DMS153 treated with DMSO at 0.1 percent for 48 hours (cell line): ENCODE measurements at regions not wholly inside any gene's neighbourhood (a gene's known extent, or its start where the extent isn't known, plus 50 kb on each side); places are given as distances from the start of the nearest gene placed in this dataset.
"Not testable (repeated sequence)": the region's sequence is repeated elsewhere in the genome, so short reads cannot be mapped to it uniquely, and the experiment has no call there.

Experiments used
- DNase-seq: peaks from one replicate; lab custom pipeline; 2025; ENCODE audit not compliant: unreplicated experiment; lab: John Stamatoyannopoulos, UW

DNA sequence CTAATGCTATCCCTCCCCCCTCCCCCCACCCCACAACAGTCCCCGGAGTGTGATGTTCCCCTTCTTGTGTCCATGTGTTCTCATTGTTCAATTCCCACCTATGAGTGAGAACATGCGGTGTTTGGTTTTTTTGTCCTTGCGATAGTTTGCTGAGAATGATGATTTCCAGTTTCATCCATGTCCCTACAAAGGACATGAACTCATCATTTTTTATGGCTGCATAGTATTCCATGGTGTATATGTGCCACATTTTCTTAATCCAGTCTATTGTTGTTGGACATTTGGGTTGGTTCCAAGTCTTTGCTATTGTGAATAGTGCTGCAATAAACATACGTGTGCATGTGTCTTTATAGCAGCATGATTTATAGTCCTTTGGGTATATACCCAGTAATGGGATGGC lies 133.7 kb upstream of the ANK3 start:
- DNase-seq, result not testable (repeated sequence)

GRCh38 chr10:60522617-60523016 lies 132.9 kb upstream of the ANK3 start:
- DNase-seq, result no peak

DNA sequence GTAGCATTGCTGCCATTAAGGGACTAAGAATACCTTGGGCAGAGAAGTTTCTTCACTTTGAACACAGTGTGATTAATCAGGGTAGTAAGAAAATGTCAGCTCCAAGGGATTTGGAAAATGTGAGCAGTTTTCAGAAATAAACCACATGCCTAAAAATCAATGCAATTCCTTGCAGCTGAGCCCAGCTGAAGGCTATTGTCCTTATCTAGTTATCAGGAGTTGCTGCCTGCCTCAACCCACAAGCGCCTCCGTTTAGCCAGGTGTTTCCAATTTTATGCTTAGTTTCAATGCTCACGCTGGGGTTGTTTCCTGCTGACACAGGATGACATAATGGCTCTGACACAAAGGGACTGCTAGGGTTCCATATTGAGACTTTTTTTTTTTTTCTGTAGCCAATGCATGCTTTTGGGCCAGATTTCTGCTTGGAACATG lies 132.3 kb upstream of the ANK3 start:
- peak; percentile 33 for DNase-seq

DNA sequence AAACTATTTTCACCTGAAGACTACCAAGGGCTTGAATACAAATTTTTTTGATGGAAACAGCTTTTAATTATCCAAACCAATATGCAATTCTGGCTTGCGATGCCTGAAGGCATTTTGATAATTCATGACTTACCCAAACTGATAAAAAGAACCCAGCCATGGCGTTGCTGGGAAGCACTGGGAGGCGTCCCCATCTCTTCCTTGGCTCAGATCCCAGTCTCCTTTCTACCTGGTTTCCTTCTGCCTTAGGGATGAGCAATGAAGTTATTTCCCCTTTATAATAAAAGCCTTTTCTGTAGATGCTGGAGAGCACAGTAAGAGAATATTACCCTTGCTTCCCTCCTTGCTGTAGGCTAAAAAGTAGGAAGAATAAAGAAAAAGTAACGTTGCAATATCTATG lies 129.1 kb upstream of the ANK3 start:
- no peak for DNase-seq

GRCh38 chr10:60517805-60518204 lies 128.1 kb upstream of the ANK3 start:
- DNase-seq, result no peak

DNA sequence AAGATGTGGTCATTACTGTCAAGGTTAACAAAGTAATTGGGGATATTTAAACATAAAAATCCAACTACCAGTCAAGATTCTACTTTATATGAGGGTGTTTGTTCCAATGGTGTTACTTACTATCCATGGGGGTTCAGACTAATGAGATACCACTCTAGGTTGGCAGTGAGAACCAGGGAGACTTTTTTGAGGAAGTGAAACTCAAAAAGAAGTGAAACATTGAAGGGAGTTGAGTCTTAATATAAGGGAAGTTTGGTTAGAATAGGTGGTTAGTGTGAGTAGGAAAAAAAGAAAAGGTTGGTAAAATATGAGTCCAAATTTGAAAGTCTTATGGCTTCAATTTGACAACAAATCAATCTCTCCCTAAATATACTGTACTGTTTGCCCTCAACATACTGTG lies 123.6 kb upstream of the ANK3 start:
- no peak for DNase-seq

DNA sequence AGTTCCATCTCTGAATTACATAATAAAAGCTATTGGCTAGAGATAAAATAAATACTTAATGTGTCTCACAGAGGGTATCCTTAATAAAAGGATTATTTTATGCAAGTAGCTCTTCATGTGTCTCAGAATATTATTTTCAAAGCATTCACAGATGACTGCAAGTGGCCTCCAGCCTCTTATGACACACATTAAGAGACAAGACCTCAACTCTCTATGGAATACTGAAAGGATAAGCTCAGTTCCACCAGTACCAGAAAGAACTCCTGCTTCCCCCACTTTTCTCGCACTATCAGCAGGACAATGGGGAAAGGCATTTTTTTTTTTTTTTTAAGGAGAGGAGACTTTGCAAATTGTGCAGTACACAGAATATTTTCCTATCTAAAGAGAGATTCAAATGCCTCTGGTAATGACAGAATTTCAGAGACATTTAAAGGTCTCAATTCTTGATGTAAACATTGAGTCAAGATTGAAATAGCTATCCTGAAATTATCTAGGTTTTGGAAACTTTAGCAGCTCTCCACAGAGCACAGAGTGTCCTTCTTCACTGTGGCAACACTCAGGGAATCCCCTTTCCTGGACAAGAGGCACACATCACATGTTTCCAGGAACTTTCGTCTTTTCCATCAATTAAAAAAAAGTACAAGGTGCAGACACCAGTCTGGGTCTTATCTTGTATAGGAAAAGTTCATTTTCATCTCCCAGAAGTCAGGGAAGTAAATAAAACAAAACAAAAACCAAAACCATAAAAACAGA lies 122.0 kb upstream of the ANK3 start:
- no peak for DNase-seq

- DNase-seq, result no peak
Measured at GRCh38 chr10:60508831-60509230, 119.2 kb upstream of the ANK3 start.

- DNase-seq, result no peak
Measured at GRCh38 chr10:60508037-60508436, 118.4 kb upstream of the ANK3 start.

DNA sequence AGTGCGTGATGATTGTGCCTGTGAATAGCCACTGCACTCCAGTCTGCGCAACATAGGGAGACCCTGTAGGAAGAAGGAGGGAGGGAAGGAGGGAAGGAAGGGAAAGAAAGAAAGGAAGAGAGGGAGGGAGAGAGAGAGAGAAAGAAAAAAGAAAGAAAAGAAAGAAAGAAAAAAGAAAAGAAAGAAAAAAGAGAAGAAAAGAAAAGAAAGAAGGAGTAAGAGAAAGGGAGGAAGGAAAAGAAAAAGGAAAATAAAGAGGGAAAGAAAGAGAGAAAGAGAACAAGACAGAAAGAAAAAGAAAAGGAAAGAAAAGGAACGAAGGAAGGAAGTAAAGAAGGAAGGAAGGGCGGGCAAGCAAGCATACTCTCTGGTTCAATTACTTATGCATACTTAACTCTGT lies 112.9 kb upstream of the ANK3 start:
- DNase-seq, result no peak

- no peak for DNase-seq
Measured at GRCh38 chr10:60498985-60499384, 109.3 kb upstream of the ANK3 start.

- DNase-seq, result no peak
Measured at GRCh38 chr10:60497364-60497763, 107.7 kb upstream of the ANK3 start.

DNA sequence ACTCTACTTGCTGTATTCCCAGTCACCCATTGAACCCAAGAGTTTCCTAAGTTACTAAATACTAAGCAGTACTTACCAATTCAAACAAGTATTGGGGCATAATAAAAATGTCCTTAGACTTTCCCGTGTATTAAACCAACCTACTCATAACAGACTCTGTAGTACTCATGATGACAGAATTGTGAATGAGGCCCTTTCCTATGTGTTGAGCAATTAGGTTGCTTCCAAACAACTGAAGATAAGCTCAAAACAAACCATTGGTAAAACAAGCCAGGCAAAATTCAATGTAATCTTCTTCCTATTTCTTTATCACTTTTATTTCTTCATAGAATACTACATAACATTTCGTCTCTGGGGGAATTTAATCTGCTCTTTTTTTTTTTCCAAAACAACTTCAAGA lies 106.5 kb upstream of the ANK3 start:
- no peak for DNase-seq

- DNase-seq, result no peak
Measured at GRCh38 chr10:60495338-60496055, 105.8 kb upstream of the ANK3 start.

- no peak for DNase-seq
Measured at GRCh38 chr10:60494774-60495173, 105.1 kb upstream of the ANK3 start.

DNA sequence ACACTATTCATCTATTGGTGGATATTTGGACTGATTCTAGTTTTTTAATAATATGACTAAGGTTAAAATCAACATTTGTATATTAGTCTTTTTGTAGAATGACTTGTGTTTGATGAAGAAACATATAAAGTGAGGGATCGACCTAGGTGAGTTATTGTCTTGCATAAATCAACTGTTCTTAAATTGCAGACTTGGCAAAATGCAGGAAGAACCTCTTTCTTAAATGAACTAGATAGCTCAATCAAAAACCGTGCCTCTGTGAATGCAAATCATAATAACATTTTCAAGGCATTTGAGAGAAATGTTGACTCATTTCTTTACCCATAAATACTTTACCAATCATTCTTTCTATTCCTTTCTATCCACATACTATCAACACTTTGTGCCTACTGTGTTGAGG lies 101.5 kb upstream of the ANK3 start:
- DNase-seq, result no peak

DNA sequence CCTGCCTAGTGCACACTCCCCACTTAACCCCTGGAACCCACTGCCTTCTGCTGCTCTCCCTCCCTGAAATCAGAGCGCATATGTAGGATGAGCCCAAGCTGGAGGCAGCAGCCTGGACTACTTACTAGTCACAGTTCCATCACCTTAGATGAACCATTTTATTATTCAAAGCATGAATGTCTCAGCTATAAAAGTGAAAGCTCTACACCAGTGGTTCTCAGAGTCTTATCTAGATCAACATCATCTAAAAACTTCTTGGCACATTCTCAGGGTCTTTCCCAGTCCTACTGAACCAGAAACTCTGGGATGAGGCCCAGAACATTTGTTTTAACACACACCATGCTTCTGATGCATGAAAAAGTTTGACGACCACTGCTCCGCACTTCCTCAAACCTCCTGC lies 100.3 kb upstream of the ANK3 start:
- no peak for DNase-seq

DNA sequence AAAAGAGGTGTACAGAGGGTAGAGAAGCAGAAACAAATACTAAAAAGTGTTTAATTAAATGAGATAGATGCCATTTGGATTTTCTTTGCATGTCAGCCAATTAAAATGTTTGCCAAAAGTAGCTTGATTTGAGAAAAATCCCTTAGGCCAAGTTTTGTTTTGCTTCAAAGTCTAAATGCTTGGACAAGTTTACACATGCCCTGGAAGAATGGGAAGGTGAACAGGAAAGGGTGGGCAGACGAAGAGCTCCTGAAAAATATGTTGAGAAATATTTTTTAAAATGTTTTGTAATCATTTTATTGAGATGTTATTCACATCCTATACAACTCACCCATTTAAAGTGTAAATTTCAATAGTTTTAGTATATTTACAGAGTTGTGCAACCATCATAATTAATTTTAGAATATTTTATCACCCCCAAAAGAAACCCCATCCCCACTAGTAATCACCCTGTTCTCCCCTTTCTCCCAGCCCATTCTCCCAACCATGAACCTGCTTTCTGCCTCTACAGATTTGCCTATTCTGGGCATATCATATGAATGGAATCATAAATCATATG lies 98.5 kb upstream of the ANK3 start:
- no peak for DNase-seq

DNA sequence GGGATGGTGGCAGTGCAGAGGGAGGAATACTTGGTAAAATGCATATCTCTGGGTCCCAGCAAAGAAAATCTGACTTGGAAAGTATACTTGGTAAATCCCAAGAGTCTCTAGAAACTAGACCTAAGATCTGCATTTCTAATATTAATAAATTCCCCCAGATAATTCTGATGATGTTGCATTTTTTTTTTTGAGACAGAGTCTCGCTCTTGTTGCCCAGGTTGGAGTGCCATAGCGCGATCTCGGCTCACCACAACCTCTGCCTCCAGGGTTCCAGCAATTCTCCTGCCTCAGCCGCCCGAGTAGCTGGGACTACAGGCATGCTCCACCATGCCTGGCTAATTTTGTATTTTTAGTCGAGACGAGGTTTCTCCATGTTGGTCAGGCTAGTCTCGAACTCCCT lies 97.9 kb upstream of the ANK3 start:
- no peak for DNase-seq

DNA sequence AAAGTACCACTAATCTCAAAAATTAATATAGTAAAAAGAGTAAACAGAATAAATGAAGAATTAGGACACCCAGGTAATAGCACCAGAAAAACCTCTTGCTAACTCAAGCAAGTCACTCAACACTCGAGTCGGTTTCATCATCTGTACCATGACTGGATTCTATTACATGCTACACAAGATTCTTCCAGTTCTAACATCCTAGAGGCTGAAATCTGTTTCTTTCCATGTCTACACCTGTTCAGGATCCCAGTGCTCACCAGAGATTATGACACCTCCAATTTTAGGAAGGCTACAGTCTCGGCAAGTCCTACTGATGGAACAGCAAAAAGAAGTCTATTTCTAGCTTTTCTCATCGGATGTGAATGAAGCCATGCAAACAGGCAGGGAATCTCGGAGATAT lies 95.3 kb upstream of the ANK3 start:
- DNase-seq, result no peak

DNA sequence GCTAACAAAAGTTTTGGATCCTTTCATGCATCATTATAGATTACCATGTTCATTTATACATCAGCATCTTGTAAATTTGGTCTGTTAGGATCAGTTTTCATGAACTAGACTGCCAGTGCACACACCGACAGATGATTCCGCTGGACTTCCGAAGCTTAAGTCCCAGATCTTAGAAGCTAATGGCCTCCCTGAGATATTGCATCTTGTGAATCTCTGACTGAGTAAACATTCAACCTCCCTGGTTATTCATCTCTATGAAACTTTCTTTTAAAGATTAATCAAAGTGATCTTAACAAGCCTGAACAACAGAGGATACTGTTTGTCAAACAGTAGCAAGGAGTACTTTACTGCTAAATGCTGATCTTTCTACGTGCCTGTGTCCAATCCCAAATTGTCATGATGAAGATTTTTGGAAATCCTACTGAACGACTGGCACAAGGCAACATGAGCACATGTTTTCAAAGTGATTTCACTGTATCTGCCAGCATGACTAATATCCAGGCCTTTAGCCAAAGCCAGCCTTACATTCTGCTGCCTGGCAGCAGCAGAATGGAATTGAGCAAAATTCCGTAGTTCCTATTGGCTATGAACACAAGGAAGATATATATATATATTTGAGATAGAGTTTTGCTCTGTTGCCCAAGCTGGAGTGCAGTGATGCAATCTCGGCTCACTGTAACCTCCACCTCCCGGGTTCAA lies 91.3 kb upstream of the ANK3 start:
- DNase-seq, result no peak
